Kidney (tissue), 13 donors: ENCODE measurements at regions not wholly inside any gene's neighbourhood (a gene's known extent, or its start where the extent isn't known, plus 50 kb on each side); places are given as distances from the start of the nearest gene placed in this dataset.

ENCODE experiments used
- DNase-seq, 5 donors: peaks; one replicate each; pipeline ENCODE4 v3.0.0-alpha.2; 2013 to 2020
- FAIRE-seq: peaks from 2 replicates; lab custom pipeline; 2012; peaks lifted over from hg19 to GRCh38; lab: Jason Lieb, UNC
- H3K27ac ChIP-seq, 2 donors: one replicate each; pipeline ENCODE4 v1.7.0; 2013; ENCODE audit warnings: low read depth in 2 of 2, low read length in 2 of 2, inconsistent platforms in 1 of 2
- H3K27me3 ChIP-seq: one replicate; pipeline ENCODE4 v1.7.1; 2013; ENCODE audit warnings: low read length, inconsistent platforms; ENCODE audit not compliant: control insufficient read depth, insufficient read depth
- H3K36me3 ChIP-seq, 3 donors: one replicate each; pipeline versions ENCODE4 v1.7.0 to v1.7.1; 2013; ENCODE audit warnings: low read length in 3 of 3, control low read depth in 1 of 3, inconsistent platforms in 1 of 3; ENCODE audit not compliant: insufficient read depth in 3 of 3, control insufficient read depth in 2 of 3
- H3K4me1 ChIP-seq, 3 donors: one replicate each; pipeline versions ENCODE4 v1.7.0 to v1.7.1; 2013; ENCODE audit warnings: low read length in 3 of 3, inconsistent platforms in 1 of 3, low read depth in 1 of 3; ENCODE audit not compliant: control insufficient read depth in 2 of 3, insufficient read depth in 2 of 3
- H3K4me3 ChIP-seq, 3 donors: one replicate each; pipeline versions ENCODE4 v1.7.0 to v1.8.1; 2013; ENCODE audit warnings: low read length in 3 of 3, control low read depth in 1 of 3, inconsistent platforms in 1 of 3
- H3K9ac ChIP-seq, 3 donors: one replicate each; pipeline versions ENCODE4 v1.7.0 to v1.7.1; 2013; ENCODE audit warnings: low read length in 3 of 3, control low read depth in 1 of 3, inconsistent platforms in 1 of 3
- H3K9me3 ChIP-seq, 3 donors: one replicate each; pipeline versions ENCODE4 v1.7.0 to v1.7.1; 2013; ENCODE audit warnings: low read length in 3 of 3, control low read depth in 1 of 3, inconsistent platforms in 1 of 3; ENCODE audit not compliant: control insufficient read depth in 2 of 3, insufficient read depth in 1 of 3
- CTCF ChIP-seq: IDR thresholded peaks from 3 replicates; pipeline ENCODE4 v1.5.1; 2012; ENCODE audit warnings: mild to moderate bottlenecking, moderate library complexity, borderline replicate concordance; ENCODE audit not compliant: insufficient read depth; ENCODE audit errors: extremely low read depth
- intact Hi-C: fragments of 100-400 bp; cut with DNase I; formaldehyde crosslinking; loops from one replicate; pipeline ENCODE4 v1.11.1; 2022
- donor health status: control.
- donor health status: control.
- donor health status: control.
- donor health status: control.
- donor health status: control.
- donor health status: DM: yes; HTN: yes; CAD: no.
- donor health status: Normal renal cell carcinoma (clear cell type).

GRCh38 chr2:59693231-59693959 is 860.1 kb downstream of the BCL11A start:
- Histone ChIP-seq H3K27ac (no peak overlapping the region), H3K9ac (no peak overlapping the region), H3K4me1 (no peaks in the 10 kb centered on the region), H3K9me3 (peaks cover 0 to 6% (median 0%) of the 10 kb centered on the region in 3 donors), H3K27me3 (no peaks in the 10 kb centered on the region), H3K36me3 (no peaks in the 10 kb centered on the region), H3K4me3 (no peak overlapping the region)
- DNase-seq (no peak), FAIRE-seq (peak; percentile 63)
- intact Hi-C loops, result no loop called here
- no peak for TF ChIP-seq CTCF

GRCh38 chr2:59691518-59692190 is 861.8 kb downstream of the BCL11A start:
- FAIRE-seq, result no peak
- intact Hi-C loops, result no loop called here
- H3K9ac ChIP-seq, result no peak overlapping the region

GRCh38 chr2:59690849-59691248 is 862.6 kb downstream of the BCL11A start:
- Histone ChIP-seq H3K9ac (no peak overlapping the region), H3K27me3 (no peaks in the 10 kb centered on the region), H3K4me1 (no peaks in the 10 kb centered on the region), H3K4me3 (no peak overlapping the region), H3K27ac (no peak overlapping the region), H3K9me3 (peaks cover 0 to 6% (median 0%) of the 10 kb centered on the region in 3 donors), H3K36me3 (no peaks in the 10 kb centered on the region)
- no peak for TF ChIP-seq CTCF
- intact Hi-C loops, result no loop called here
- FAIRE-seq (no peak), DNase-seq (no peak)

More at GRCh38 chr2:59691518-59692190, 861.8 kb downstream of the BCL11A start:
- peaks cover 0 to 6% (median 0%) of the 10 kb centered on the region in 3 donors for H3K9me3 ChIP-seq
- no peak for TF ChIP-seq CTCF
- no peak overlapping the region for H3K27ac ChIP-seq
- H3K36me3 ChIP-seq, result no peaks in the 10 kb centered on the region
- no peaks in the 10 kb centered on the region for H3K27me3 ChIP-seq
- H3K4me1 ChIP-seq, result no peaks in the 10 kb centered on the region
- DNase-seq, result no peak
- no peak overlapping the region for H3K4me3 ChIP-seq
